SK-N-SH (cell line): ENCODE measurements at regions not wholly inside any gene's neighbourhood (a gene's known extent, or its start where the extent isn't known, plus 50 kb on each side); places are given as distances from the start of the nearest gene placed in this dataset.

Source experiments
- CTCF ChIA-PET: fragments of 300-600, 350-600 bp; formaldehyde crosslinking; extraction: SDS; loops from one replicate; lab custom pipeline; 2021; lab: Yijun Ruan, JAX
- POLR2A ChIA-PET: fragments of 350-600 bp; sonication (Branson Sonifier 250); formaldehyde crosslinking; extraction: SDS; loops from one replicate; lab custom pipeline; 2020; ENCODE audit warnings: antibody characterized with exemption, inconsistent platforms; lab: Yijun Ruan, JAX
- DNase-seq: peaks from one replicate; pipeline ENCODE4 v3.0.0; 2012
- H2AFZ ChIP-seq: fragments of 200-600 bp; sonication (generic); 2 replicates; pipeline ENCODE4 v1.8.1; 2016; ENCODE audit warnings: antibody characterized with exemption, mild to moderate bottlenecking, low read depth
- H3F3A ChIP-seq: fragments of 200-600 bp; sonication (generic); replicated peaks from 2 replicates; pipeline ENCODE3; 2016; ENCODE audit warnings: antibody characterized with exemption, mild to moderate bottlenecking; ENCODE audit not compliant: insufficient read depth
- H3K27ac ChIP-seq, 2 experiments: fragments of 200-500 bp in 1 of 2; fragments of 200-600 bp in 1 of 2; sonication (Bioruptor generic) in 1 of 2; sonication (generic), shearing (Covaris generic) in 1 of 2; 2 replicates each; pipeline versions ENCODE4 v1.5.1 to v1.6.1; 2014 to 2016; ENCODE audit warnings: low read depth in 2 of 2, inconsistent platforms in 1 of 2, low read length in 1 of 2, mild to moderate bottlenecking in 1 of 2, mixed read lengths in 1 of 2
- H3K27me3 ChIP-seq: fragments of 200-600 bp; sonication (generic), shearing (Covaris generic); 2 replicates; pipeline ENCODE4 v1.6.1; 2016; ENCODE audit warnings: mixed run types; ENCODE audit not compliant: insufficient read depth
- H3K36me3 ChIP-seq, 2 experiments: fragments of 200-500 bp in 1 of 2; fragments of 200-600 bp in 1 of 2; sonication (Bioruptor generic) in 1 of 2; sonication (generic) in 1 of 2; replicated peaks in 1 of 2; 2 replicates each; pipeline versions ENCODE3 to v1.5.1; 2014 to 2016; ENCODE audit warnings: low read length in 1 of 2, mild to moderate bottlenecking in 1 of 2; ENCODE audit not compliant: insufficient read depth in 2 of 2, control insufficient read depth in 1 of 2
- H3K4me1 ChIP-seq, 2 experiments: fragments of 200-500 bp in 1 of 2; fragments of 200-600 bp in 1 of 2; sonication (Bioruptor generic) in 1 of 2; sonication (generic), shearing (Covaris generic) in 1 of 2; 2 replicates each; pipeline versions ENCODE4 v1.5.1 to v1.6.1; 2014 to 2016; ENCODE audit warnings: low read depth in 1 of 2, low read length in 1 of 2, mixed run types in 1 of 2; ENCODE audit not compliant: insufficient read depth in 2 of 2, control insufficient read depth in 1 of 2
- H3K4me2 ChIP-seq: fragments of 200-600 bp; sonication (generic), shearing (Covaris generic); 2 replicates; pipeline ENCODE4 v1.6.1; 2017; ENCODE audit warnings: mixed run types
- H3K4me3 ChIP-seq, 2 experiments: fragments of 200-500 bp in 1 of 2; fragments of 200-600 bp in 1 of 2; sonication (Bioruptor generic) in 1 of 2; sonication (generic), shearing (Covaris generic) in 1 of 2; 2 replicates each; pipeline versions ENCODE4 v1.5.1 to v1.8.1; 2014 to 2016; ENCODE audit warnings: low read depth in 2 of 2, inconsistent platforms in 1 of 2, low read length in 1 of 2, mild to moderate bottlenecking in 1 of 2, mixed read lengths in 1 of 2, moderate library complexity in 1 of 2
- H3K79me2 ChIP-seq: fragments of 200-600 bp; sonication (generic); 2 replicates; pipeline ENCODE4 v1.8.1; 2017; ENCODE audit warnings: mild to moderate bottlenecking; ENCODE audit not compliant: insufficient read depth
- H3K9ac ChIP-seq: fragments of 200-600 bp; sonication (generic); 2 replicates; pipeline ENCODE4 v1.6.1; 2017; ENCODE audit warnings: mixed run types
- H3K9me2 ChIP-seq: fragments of 200-600 bp; sonication (generic); 2 replicates; pipeline ENCODE4 v1.6.1; 2017; ENCODE audit warnings: mixed run types
- H3K9me3 ChIP-seq: fragments of 200-600 bp; sonication (generic); 2 replicates; pipeline ENCODE4 v1.6.1; 2017; ENCODE audit warnings: mixed run types, mild to moderate bottlenecking, moderate library complexity
- H4K20me1 ChIP-seq: fragments of 200-600 bp; sonication (generic); 2 replicates; pipeline ENCODE4 v1.6.1; 2017; ENCODE audit warnings: mild to moderate bottlenecking, mixed run types; ENCODE audit not compliant: insufficient read depth
- CTCF ChIP-seq: fragments of 200-600 bp; sonication (generic); IDR thresholded peaks from 2 replicates; pipeline ENCODE4 v1.6.1; 2017; ENCODE audit warnings: antibody characterized with exemption, mild to moderate bottlenecking, moderate library complexity
- ELF1 ChIP-seq: IDR thresholded peaks from 2 replicates; pipeline ENCODE4 v1.4.0; 2012
- EP300 ChIP-seq, 2 experiments: IDR thresholded peaks; 2 replicates each; pipeline versions ENCODE4 v1.4.0 to v1.6.1; 2012; ENCODE audit warnings: borderline replicate concordance in 1 of 2, low read depth in 1 of 2, low read length in 1 of 2
- EZH2phosphoT487 ChIP-seq: fragments of 200-600 bp; sonication (generic); IDR thresholded peaks from 2 replicates; pipeline ENCODE4 v1.6.1; 2017; ENCODE audit warnings: low read depth, mixed run types, mild to moderate bottlenecking, antibody characterized with exemption, moderate library complexity, borderline replicate concordance
- JUND ChIP-seq: IDR thresholded peaks from 2 replicates; pipeline ENCODE4 v1.4.0; 2012
- MEF2A ChIP-seq: IDR thresholded peaks from 2 replicates; pipeline ENCODE4 v1.4.0; 2012; ENCODE audit warnings: low read depth, borderline replicate concordance
- MXI1 ChIP-seq: IDR thresholded peaks from 2 replicates; pipeline ENCODE4 v1.6.1; 2012; ENCODE audit warnings: mild to moderate bottlenecking, low read depth, low read length, improper control_type of control experiment
- RAD21 ChIP-seq: IDR thresholded peaks from 2 replicates; pipeline ENCODE4 v1.6.1; 2012; ENCODE audit warnings: mild to moderate bottlenecking, low read length
- RCOR1 ChIP-seq: fragments of 150-350 bp; IDR thresholded peaks from 2 replicates; pipeline ENCODE4 v1.6.1; 2017; ENCODE audit warnings: antibody characterized with exemption, low read length
- SMC3 ChIP-seq: IDR thresholded peaks from 2 replicates; pipeline ENCODE4 v1.6.1; 2012; ENCODE audit warnings: low read depth, low read length, improper control_type of control experiment
- TCF12 ChIP-seq: IDR thresholded peaks from 2 replicates; pipeline ENCODE4 v1.4.0; 2012
- TEAD4 ChIP-seq: IDR thresholded peaks from 2 replicates; pipeline ENCODE4 v1.4.0; 2012; ENCODE audit warnings: mild to moderate bottlenecking, borderline replicate concordance; ENCODE audit not compliant: insufficient read depth
- ZBTB33 ChIP-seq: IDR thresholded peaks from 2 replicates; pipeline ENCODE4 v1.4.0; 2012; ENCODE audit warnings: low read depth, borderline replicate concordance
- WGBS: methylation state at CpG from one replicate; pipeline ENCODE4 v1.1.6; 2017; ENCODE audit warnings: low lambda C conversion rate; 5-methylcytosine and 5-hydroxymethylcytosine counted together

DNA sequence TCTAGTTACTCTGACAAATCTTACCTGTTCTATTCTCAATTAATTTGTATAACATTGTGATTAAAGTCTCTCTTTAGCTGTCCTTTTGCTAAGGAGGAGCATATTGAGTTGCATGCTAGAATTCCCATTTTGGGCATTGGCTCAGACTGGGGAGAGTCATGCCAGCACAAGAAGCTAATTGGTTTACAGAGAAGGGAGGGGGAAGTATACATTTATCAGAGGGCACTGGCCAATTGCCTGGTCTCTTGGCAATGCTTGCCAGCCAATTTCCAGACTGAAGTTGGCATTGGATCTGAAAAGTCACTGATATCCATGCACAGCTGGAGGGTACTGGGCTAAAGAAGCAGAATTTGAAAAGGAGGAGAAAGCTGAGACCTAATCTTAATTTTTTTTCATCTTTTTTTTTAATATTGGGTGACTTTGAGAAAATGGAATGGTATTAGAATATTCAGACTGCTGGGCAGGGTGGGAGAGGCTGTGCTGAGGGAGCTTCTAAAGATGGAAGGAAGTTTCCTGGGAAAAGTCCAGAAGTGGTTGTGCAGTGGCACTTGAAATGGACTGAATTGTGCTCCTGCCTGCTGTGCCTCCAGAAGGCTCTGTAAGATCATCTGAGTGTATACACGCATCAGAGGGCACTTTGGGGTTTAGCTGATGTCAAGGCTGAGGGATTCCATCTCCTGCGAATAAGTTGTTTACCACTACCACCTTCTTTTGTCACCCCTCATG lies 365.2 kb upstream of the DPH6 start:
- ChIA-PET CTCF (interaction anchor here (0.8 to 2.0 kb wide), 10 partner anchors 10 to 621 kb away, joined by 3 to 13 read pairs (median 4); no protein-coding TSS in a partner anchor), POLR2A (no interaction called here)
- H3K9ac ChIP-seq: no peak overlapping the region
- H2AFZ ChIP-seq: no peak overlapping the region
- no peak for DNase-seq
- no peaks in the 10 kb centered on the region for H3F3A ChIP-seq
- no peaks in the 10 kb centered on the region for H3K27me3 ChIP-seq
- H3K4me2 ChIP-seq: no peak overlapping the region
- TF ChIP-seq EP300 (IDR thresholded peaks at IDR 0.05; ENCODE audit: borderline replicate concordance in 1 of 2, low read depth in 1 of 2, low read length in 1 of 2): 0 out of 4 replicates have a peak, but pooled peaks of 1 of the 2 experiments have one; percentile 9
- TF ChIP-seq JUND: no peak
- TF ChIP-seq RCOR1: 0 out of 2 replicates have a peak, but pooled peaks have one; percentile 23
- no peaks in the 10 kb centered on the region for H3K9me3 ChIP-seq
- no peaks in the 10 kb centered on the region for H3K36me3 ChIP-seq
- H3K9me2 ChIP-seq: no peaks in the 10 kb centered on the region
- no peak overlapping the region; a peak in 1 of 4 replicates for H3K27ac ChIP-seq
- H4K20me1 ChIP-seq: no peaks in the 10 kb centered on the region
- peaks cover 0 to 7% of the 10 kb centered on the region in 2 experiments; a peak in 2 of 4 replicates for H3K4me1 ChIP-seq
- 100% methylated on average over 2 of the region's 2 CpGs for WGBS
- H3K79me2 ChIP-seq: no peaks in the 10 kb centered on the region
- no peak overlapping the region for H3K4me3 ChIP-seq

DNA sequence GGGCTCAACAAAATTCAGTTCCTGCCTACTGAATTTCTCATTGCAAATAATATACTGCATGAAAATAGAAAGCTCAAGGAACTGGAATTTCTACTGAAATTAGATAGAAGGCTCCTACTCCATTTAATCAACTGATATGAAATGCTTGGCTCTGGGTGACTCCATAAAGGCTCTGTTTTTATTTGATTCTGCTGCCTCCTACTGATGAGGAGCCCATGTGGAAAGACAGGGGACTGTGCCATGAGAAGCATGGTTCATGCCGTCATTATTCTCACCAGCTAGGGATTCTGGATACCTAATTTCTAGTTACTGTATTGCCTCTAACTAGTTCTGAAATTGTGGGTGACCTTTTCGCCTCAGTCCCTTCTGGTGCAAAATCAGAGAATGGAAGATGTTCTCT lies 366.2 kb upstream of the DPH6 start:
- ChIA-PET CTCF (interaction anchor here (0.9 to 2.0 kb wide), 9 partner anchors 17 to 622 kb away, joined by 3 to 13 read pairs (median 4); no protein-coding TSS in a partner anchor), POLR2A (no interaction called here)

More for the DNA sequence above, 366.2 kb upstream of the DPH6 start:
- H3K4me3 ChIP-seq: no peak overlapping the region
- TF ChIP-seq JUND (no peak), CTCF (peak; percentile 35), MXI1 (no peak), EZH2phosphoT487 (no peak), TCF12 (no peak), MEF2A (no peak), RCOR1 (no peak), TEAD4 (no peak), EP300 (IDR thresholded peaks at IDR 0.05; ENCODE audit: borderline replicate concordance in 1 of 2, low read depth in 1 of 2, low read length in 1 of 2) (no peak), RAD21 (peak; percentile 69), SMC3 (peak; percentile 46), ZBTB33 (no peak), ELF1 (no peak)
- no peaks in the 10 kb centered on the region for H3K9me2 ChIP-seq
- no peaks in the 10 kb centered on the region for H3K79me2 ChIP-seq
- no peaks in the 10 kb centered on the region for H3K27me3 ChIP-seq
- H3K4me2 ChIP-seq: no peak overlapping the region
- H3F3A ChIP-seq: no peaks in the 10 kb centered on the region
- no peaks in the 10 kb centered on the region for H4K20me1 ChIP-seq
- no peak overlapping the region for H3K9ac ChIP-seq
- H3K9me3 ChIP-seq: no peaks in the 10 kb centered on the region
- H3K27ac ChIP-seq: no peak overlapping the region
- H2AFZ ChIP-seq: no peak overlapping the region
- peaks cover 0 to 7% of the 10 kb centered on the region in 2 experiments; a peak in 2 of 4 replicates for H3K4me1 ChIP-seq
- 100% methylated on average over 2 of the region's 2 CpGs for WGBS
- DNase-seq: peak; percentile 16
- no peaks in the 10 kb centered on the region for H3K36me3 ChIP-seq
